GM19035 (cell line): ENCODE measurements at regions not wholly inside any gene's neighbourhood (a gene's known extent, or its start where the extent isn't known, plus 50 kb on each side); places are given as distances from the start of the nearest gene placed in this dataset.

Experiments used
- ATAC-seq: cut with Tn5 transposase; IDR thresholded peaks from one replicate; pipeline ENCODE4 v1.9.1; 2021; ENCODE audit not compliant: unreplicated experiment

DNA sequence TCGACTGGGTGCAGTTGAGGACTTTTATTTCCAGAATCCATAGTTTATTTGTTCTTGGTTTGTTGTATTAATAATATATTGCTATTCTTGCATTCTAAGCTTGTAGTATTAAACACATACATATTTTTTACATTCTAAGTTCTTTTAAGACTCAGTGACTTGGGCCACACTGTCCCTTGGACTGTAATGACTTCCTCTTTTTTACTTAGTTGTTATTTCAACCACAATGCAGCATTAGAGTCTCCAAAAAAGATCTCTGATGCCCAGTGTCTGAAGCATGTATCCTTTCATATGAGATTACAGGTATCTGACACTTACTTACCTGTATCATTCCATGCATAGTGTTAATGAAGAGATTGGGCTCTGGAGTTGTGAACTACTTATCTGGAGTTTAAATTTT lies 864.9 kb upstream of the PCDH20 start:
- peak; percentile 82 for ATAC-seq

DNA sequence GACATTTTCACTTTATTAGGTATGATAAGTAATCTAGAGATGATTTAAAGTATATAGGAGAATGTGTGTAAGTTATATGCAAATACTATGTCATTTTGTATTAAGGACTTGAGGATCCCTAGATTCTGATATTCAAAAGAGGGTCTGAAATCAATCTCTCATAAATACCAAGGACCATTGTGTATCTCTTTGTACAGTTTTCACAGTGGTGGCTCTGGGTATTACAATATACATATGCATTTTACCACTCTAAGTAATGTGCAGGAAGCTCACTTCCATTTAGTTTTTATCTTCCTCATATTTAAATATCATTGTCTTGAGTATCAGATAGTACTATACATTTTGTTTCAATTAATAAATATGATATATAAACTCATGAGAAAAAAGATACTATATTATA lies 862.6 kb upstream of the PCDH20 start:
- no peak for ATAC-seq

DNA sequence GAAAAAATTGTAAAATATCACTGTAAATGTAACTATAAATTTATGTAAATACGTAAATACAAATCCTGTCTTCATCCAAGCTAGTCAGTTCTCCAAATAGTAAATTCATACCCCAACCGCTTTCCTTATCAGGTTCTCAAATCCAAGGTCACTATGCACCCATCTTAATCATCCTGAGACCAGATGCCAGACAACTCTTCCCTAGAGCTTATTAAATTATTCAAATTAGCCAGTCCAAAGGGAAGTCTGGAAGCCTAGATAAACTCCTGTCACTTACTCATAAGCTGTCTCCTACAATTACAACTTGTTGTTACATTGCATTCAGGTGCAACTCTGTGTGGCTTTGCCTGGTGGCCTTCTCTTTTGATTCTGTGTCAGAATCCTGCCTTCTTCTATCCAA lies 836.1 kb upstream of the PCDH20 start:
- no peak for ATAC-seq

DNA sequence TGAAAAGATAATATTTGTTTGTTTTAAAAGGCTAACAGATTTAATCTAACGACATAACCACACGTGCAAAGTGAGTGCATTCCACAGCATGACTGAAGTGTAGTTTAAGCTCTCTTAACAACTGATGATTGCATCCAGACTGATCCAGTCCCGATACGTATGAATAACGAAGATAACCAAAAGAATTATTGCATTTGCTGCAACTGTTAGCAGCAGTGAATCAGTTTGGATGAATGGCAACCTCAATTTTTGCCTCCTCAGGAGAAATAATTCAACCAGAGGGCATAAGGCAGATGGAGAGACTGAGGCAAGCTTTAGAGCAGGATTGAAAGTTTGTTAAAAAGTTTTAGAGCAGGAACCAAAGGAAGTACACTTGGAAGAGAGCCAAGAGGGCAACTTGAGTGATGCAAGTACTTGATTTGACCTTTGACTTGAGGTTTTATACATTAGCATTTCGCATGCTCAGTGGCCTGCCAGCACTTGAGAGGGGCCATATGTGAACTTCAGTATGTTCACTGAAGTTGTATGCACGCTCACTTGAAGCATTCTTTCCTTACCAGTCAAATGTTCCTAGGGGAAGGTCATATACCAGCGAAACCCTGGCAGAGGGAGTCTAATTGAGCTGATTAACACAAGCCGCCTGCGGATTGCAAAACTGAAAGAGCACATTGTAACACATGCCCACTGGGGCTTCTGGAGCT lies 835.0 kb upstream of the PCDH20 start:
- ATAC-seq: no peak

DNA sequence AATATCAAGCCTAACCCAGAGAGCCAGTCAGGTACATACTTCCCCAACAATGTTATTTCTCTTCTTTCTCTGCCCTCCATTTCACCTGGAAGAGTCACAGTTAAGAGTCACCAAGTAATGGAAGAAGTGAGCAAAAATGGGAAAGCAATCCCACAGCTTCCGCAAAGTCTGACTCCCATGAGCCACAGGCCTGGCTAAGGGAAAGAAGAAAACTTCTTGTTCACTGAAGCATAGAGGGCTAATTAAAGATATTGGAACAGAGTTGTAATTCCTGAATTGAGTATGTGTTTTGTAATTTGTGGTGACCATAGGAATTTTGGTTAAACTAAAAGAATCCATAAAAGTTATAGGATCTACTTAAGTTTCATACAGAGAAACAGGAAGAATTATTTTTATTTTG lies 830.9 kb upstream of the PCDH20 start:
- no peak for ATAC-seq

DNA sequence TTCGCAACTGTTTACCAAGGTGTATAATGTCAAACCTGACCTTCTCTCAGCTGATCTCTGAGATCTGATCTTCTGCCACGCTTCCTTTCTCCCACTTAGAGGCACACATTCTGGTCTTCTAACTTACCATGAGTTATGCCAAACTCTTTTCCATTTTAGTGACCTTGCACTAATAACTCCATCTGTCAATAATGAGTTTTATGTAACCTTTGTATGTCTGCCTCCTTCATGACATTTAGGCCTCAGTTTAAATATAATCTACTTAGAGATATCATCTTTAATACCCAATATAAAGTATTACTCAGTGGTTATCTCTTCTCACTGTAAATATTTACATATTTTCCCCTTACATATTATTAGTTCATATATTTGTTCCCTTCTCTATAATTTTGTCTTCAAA lies 827.5 kb upstream of the PCDH20 start:
- ATAC-seq: no peak

DNA sequence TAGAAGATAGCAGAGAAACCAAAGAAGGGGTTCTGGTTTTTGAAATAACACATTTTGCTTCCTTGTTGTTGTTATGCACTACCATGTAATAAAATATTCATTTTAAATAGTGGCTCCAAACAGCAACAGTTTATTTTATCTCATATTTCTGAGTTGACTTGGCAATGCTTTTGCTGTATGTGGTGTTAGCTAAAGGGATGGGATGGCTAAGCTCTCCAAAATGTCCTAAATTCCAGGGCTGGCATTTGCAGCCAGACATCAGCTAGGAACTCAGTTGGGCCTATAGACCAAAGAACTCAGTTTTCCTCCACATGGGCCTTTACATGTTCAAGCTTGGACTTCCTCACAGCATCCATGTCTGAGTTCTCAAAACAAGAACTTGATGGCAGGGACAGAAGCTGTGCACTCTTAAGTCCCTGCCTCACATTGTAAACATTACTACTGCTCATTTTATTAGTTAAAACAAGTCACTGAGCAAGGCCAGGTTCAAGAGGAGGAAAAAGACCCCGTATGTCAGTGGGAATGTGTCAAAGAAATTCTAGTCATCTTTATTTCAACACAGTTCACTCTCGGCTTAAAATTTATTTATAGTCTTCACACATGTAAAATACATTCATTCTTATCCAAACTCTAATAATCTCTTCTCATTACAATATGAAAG lies 819.3 kb upstream of the PCDH20 start:
- no peak for ATAC-seq

DNA sequence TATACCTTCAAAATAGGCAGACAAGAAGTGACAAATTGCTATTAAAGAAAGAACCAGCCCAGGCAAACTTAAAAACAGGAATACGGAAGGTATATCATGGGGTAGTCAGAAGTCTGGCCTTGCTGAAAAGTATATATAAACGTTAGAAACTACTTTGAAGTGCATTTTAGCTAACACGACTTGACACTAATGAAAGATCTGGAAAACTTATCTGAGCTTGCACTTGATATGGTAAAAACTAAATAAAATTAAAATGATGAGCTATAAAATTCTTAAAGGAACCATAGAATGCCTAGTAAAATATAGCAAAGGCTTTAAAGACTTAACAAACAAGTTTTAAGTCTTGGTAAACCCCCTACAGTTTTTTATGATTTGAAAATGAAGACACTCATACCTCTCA lies 795.3 kb upstream of the PCDH20 start:
- ATAC-seq: no peak

DNA sequence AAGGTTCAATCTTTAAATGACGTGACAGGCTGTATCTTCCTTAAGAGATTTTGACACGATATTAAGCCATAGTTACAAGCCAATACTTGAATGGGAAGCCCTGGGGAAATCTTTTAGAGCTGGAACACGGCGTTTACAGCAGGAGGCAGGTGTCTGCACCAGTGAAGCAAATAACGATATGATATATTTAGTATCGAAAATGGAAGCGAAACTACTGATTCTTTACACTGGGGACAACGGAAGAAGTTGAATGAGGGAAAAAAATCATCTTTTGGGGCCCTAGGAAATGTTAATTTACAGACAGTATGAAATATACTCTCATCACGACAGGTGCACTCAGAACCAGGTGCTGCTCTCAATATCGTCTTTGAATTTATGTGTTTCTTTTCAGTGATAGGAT lies 793.9 kb upstream of the PCDH20 start:
- peak; percentile 88 for ATAC-seq

DNA sequence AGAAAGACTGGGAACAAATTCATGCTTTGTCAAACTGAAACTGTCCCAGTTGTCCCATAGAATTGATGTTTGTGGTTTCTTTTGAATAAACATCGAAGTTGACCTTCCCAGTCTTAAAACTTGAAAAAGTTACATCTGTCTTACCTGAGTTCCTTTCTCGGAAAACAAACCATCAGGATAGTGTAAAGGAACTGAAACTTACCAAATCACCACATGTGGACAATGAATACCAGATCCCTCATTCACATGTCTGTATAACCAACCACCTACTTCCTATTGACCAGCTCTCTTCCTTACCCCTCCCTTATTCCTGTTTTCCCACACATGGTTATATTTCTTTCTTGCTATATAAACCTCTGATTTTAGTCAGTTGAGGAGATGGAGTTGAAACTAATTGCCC lies 791.7 kb upstream of the PCDH20 start:
- ATAC-seq: no peak

DNA sequence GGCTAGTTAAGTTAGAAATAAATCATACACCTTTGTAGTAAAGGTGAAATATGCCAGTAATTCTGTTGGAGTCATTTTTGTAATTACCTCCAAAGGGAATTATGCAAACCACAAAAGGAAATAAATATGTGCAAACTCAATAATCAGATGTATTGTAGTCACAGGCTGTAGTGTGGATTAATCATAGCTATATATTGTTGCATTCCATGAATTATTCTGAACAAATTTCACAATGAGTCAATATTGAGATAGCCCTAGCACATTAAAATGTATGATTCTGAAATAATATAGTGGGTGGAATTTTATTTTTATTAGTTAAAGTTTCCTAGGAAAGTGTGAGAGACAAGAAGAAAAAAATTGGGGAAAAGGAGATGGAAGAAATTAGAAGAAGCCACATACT lies 790.5 kb upstream of the PCDH20 start:
- ATAC-seq: no peak

DNA sequence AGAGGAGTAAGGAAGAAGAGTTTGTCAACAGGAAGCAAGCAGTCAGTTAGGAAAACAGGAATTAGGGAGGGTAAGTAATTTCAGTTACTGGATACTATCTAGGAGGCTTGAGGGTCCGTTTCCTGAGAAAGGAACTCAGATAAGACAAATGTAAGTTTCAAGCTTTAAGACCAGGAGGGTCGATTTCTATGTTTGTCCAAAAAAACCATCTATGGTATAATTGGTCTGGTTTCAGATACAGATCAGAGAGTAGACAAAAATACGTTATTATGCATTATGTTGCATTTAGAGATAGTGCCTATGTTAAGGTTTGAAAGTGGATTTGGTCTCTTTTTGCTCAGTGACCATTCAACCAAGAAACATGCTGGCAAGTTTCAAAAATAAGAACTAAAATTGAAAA lies 789.6 kb upstream of the PCDH20 start:
- ATAC-seq: no peak

DNA sequence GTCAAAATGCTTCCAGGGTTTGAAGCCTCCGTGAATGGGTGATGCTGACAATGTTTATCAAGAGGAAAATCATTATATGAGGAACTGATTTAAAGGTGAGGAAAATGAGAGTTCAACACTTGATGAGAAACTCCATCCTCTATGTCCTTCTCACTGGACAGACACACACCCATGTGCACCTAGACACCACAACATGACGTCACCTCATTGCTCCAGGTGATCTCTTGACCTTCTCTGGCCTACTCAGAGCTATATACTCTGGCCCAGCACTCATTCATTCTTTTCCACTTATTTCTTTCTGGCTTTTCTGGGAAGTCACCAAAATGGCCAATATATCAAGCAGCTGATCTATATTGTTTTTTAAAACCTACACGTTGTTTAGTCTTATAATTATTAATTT lies 778.7 kb upstream of the PCDH20 start:
- no peak for ATAC-seq

DNA sequence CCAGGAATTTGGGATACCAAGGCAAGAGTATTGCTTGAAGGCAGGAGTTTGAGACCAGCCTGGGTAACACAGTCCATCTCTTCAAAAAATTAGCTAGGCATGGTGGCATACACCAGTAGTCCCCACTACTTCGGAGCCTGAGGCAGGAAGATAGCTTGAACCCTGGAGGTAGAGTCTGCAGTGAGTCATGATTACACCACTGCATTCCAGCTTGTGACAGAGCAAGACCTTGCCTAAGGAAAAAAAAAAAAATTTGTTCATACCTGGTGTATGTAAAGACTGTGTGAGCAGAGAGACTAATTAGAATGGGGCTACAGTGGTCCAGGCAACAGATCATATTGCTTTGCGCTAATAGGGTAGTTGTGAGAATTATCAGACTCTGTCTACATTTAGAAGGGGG lies 778.3 kb upstream of the PCDH20 start:
- ATAC-seq: no peak

DNA sequence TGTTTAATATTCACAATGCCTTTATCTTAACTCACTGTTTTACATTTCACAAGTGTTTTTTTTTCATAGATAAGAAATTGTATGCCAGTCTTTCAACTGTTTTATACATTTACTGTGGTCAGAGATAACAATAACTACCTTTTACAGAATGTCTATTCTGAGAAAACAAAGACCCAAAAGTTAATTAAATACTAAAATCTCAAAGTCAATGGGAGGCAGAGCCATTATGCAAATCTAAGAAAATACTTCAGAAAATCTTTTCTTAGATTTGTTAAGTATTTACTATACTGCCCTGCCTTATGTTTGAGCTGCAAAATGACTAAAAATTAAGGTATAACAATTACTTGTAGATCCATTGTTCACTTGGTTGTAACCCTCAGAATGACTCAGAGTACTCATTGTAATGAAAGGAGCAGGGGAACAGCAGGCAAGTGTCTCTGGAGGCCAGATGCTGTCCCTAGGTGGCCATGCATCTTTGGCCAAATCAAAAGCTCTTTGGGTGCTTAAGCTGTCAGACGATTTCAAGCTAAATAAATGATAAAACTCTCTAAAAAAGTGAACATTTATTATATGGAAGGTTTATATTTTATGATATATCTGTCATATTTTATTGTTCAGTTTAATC lies 770.1 kb upstream of the PCDH20 start:
- no peak for ATAC-seq

DNA sequence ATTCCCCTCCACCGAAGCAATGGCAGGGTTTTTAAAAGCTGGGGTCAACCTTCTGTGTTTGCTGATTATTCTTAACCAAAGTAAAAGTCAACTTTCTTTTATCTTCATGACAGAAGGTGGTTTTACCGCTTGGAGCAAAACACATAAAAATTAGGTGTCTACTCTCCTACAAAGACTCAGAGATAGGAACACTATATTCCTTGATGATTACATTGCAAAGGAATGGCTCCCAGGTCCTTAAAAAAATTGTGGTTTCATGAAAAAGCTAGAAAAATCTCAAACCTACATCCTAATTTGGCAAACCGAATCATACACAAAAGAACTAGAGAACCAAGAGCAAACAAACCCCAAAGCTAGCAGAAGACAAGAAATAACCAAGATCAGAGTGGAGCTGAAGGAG lies 760.4 kb upstream of the PCDH20 start:
- no peak for ATAC-seq

DNA sequence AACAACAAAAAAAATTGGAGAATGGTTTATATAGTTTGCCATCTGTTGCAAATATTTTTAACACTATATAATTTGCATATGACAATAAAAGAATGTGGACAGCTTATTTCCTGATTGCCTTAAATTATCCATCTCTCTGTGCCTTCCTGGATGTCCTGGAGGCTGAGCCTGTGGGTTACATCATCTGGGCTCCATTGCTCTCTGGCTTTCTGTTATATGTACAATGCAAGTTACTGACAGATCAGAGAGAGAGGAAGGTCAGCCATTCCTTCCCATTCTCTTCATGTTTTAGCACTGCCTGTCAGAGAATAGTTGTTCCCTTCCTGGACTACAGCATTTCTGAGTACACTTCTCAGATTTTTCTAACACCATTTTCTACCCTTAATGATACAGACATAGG lies 758.3 kb upstream of the PCDH20 start:
- ATAC-seq: no peak

DNA sequence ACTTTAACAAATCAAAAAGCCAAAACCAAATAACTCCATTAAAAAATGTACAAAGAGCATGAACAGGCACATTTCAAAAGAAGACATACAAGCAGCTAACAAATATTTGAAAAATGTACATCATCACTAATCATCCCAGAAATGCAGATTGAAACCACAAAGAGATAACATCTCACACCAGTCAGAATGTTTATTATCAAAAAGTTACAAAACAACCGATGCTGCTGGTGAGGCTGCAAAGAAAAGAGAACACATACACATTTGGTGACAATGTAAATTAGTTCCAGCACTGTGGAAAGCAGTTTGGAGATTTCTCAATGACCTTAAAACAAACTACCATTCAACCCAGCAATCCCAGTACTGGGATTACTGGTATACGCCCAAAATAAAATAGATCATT lies 756.0 kb upstream of the PCDH20 start:
- no peak for ATAC-seq

DNA sequence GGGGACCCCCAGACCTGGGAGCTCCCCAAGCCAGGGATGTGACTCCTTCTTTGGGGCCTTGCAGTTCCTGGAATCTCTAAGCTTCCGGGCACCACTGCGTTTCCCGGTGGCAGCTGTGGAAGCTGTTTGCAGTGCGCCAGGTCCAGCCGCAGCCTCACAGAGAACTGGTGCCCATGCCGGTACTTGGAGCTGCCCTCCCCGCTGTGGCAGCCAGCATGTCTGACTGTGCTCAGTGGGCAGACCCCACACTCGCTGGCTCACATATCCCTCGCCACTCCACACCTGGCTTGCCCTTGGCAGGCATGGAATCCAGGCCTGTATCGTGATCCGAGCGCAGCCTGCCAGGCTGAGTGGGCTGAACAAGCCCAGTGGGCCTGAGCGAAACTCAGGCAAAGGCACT lies 753.2 kb upstream of the PCDH20 start:
- no peak for ATAC-seq

DNA sequence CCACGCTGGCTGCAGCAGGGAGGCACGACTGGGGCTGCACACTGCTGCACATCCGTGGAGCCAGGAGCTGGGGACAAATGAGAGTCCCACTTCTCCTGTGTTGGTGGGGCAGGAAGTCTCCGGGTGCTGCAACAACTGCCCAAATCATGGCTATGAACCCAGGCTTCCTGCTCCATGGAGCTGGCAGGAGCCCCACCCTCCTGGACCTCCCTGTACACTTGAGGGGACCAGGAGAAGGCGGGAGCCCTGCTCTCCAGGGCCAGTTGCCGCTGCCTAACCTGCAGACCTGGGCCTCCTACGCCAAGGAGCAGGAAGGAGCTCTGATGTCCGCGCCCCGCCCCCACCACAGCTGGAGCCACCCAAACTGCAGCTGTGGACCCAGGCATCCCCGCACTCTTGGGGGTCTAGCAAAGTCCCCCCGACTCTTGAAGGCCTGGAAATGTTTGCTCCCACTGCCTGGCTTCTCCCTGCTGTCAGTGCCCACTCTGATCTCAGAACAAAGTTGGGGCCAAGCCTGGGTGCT lies 752.1 kb upstream of the PCDH20 start:
- no peak for ATAC-seq

DNA sequence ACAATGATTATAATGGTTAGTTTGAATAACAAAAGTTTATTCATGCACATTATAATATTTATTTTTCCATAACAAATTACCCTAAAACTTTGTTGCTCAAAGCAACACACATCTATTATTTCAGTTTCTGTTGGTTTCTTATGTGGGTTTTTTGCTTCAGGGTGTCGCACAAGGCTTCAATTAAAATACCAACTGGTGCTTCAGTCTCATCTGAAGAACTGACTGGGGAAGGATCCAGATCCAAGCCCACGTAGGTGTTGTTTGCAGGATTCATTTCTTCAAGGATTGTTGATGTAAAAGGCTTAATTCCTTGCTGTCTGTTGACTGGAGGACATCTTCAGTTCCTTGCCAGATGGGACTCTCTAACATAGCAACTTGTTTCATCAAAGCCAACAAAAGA lies 747.2 kb upstream of the PCDH20 start:
- ATAC-seq: no peak

DNA sequence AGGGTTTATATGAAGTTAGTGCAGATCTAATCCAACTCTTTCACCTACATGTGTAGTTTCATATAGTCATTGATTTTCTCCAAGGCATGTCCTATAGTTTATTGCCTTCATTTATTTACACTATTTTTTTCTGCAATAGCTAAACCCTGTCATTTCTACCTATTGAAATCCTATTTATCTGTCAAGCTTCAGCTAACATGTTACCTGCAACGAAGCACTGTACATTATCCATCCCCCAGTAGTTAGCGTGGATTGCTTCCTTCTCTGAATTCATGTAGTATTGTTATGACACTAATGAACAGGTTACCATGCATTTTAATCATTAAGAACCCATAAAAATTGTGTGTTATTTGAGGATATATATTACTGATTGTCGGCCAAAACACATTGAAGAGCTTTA lies 742.9 kb upstream of the PCDH20 start:
- ATAC-seq: no peak
